ENCODE measurements at regions not wholly inside any gene's neighbourhood (a gene's known extent, or its start where the extent isn't known, plus 50 kb on each side); places are given as distances from the start of the nearest gene placed in this dataset.

DNA sequence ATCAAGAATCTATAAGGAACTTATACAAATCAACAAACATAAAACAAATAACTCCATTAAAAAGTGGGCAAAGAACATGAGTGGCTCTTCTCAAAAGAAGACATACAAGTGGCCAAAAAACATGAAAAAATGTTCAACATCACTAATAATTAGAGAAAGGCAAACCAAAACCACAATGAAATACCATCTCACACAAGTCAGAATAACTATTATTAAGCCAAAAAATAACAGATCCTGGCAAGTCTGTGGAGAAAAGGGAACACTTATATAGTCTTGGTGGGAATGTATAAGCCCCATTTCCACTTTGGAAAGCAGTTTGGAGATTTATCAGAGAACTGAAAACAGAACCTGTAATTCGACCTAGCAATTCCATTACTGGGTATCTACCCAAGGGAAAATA is 921.0 kb downstream of the KCNA4 start:
- H3K4me3 Mint-ChIP-seq = no peak overlapping the region
- H3K27ac Mint-ChIP-seq (ENCODE audit: unreplicated experiment) = no peak overlapping the region
- H3K9me3 Mint-ChIP-seq = peaks cover 5% of the 10 kb centered on the region
- DNase-seq (ENCODE audit: low read depth, low spot score) = no peak
- H3K4me1 Mint-ChIP-seq = no peaks in the 10 kb centered on the region
- H3K36me3 Mint-ChIP-seq (ENCODE audit: low read depth) = no peaks in the 10 kb centered on the region
- TF ChIP-seq, protein P1, sequence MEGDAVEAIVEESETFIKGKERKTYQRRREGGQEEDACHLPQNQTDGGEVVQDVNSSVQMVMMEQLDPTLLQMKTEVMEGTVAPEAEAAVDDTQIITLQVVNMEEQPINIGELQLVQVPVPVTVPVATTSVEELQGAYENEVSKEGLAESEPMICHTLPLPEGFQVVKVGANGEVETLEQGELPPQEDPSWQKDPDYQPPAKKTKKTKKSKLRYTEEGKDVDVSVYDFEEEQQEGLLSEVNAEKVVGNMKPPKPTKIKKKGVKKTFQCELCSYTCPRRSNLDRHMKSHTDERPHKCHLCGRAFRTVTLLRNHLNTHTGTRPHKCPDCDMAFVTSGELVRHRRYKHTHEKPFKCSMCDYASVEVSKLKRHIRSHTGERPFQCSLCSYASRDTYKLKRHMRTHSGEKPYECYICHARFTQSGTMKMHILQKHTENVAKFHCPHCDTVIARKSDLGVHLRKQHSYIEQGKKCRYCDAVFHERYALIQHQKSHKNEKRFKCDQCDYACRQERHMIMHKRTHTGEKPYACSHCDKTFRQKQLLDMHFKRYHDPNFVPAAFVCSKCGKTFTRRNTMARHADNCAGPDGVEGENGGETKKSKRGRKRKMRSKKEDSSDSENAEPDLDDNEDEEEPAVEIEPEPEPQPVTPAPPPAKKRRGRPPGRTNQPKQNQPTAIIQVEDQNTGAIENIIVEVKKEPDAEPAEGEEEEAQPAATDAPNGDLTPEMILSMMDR (conservative IDR thresholded peaks at IDR 0.05) = no peak
- H3K27me3 Mint-ChIP-seq (ENCODE audit: low read depth) = no peaks in the 10 kb centered on the region

DNA sequence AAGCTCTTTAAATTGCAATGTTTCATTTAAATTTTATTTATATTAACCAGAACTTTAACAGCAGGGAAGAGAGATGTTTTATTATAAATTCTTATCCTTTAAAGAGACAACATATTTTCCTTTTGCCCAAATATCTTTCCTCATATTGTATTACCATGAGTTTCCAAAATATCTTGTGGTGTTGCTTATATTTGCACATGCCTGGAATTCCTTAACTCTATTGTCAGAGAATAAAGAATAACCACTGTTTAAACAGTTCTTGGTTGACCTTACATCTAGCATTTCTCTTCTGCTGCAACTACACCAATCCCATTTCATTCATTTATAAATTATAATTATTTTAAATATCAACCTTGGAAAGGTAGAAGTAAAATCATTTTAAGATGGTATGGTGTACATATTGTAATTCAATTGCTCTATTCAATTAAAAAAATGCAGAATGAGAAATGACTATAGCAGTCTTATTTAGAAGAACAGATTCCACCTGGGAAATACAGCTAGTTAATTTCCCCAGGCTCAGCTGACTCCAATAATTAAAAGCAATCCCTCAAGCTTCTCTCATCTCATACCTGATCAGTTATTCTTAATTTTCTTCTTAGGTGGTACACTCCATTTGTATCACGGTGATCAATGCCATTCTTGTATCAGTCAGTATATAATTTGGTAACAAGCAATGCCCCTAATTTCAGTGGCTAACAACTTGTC is 923.3 kb downstream of the KCNA4 start:
- Mint-ChIP-seq H3K27ac (ENCODE audit: unreplicated experiment) (no peak overlapping the region), H3K36me3 (ENCODE audit: low read depth) (no peaks in the 10 kb centered on the region), H3K4me3 (no peak overlapping the region), H3K9me3 (peaks cover 5% of the 10 kb centered on the region), H3K27me3 (ENCODE audit: low read depth) (no peaks in the 10 kb centered on the region), H3K4me1 (no peaks in the 10 kb centered on the region)
- no peak for DNase-seq (ENCODE audit: low read depth, low spot score)
- TF ChIP-seq, protein P1 (conservative IDR thresholded peaks at IDR 0.05) = no peak

DNA sequence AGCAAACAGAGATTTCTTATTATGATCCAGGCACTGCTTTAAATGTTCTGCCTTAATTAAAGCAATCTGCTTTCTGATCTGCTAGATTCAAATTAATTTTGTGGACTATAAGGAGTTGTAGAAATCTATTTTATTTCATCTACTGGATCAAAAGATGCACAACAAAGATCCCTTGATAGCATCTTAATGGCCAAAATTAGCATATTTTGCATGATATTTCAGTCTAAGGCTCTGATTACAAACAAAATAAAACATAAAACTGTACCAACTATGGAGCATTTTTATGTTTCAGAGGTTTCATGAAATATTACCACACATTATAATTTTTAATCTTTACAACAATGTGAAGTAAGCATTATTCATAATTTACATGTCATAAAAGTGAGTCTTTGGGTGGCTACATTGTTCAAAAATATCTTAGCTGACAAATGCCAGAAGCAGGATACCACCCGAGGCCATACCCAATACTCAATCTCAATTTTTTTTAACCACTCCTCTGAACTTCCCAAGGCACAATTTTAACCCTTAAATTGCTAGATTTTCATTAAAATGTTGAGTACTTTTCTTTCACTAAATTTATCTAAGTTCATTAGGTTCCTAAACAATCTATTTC is 929.5 kb downstream of the KCNA4 start:
- H3K36me3 Mint-ChIP-seq (ENCODE audit: low read depth) = no peaks in the 10 kb centered on the region
- TF ChIP-seq, protein P1 (conservative IDR thresholded peaks at IDR 0.05) = no peak
- H3K4me3 Mint-ChIP-seq = no peak overlapping the region
- H3K27ac Mint-ChIP-seq (ENCODE audit: unreplicated experiment) = no peak overlapping the region
- H3K27me3 Mint-ChIP-seq (ENCODE audit: low read depth) = no peaks in the 10 kb centered on the region
- H3K4me1 Mint-ChIP-seq = no peaks in the 10 kb centered on the region
- no peaks in the 10 kb centered on the region for H3K9me3 Mint-ChIP-seq
- DNase-seq (ENCODE audit: low read depth, low spot score) = no peak

DNA sequence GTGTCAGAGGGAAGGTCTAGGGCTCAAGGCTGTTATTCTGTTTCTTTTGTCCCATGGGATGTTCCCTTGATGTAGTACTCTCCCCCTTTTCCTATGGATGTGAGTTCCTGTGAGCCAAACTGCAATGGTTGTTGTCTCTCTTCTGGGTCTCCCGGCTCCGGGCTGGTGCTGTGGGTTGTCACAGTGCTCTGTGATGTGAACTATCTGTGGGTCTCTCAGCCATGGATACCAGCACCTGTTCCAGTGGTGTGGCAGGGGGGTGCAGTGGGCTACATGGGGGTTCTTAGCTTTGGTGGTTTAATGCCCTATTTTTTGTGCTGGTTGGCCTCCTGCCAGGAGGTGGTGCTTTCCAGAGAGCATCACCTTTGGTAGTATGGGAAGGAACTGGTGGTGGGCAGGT is 941.1 kb downstream of the KCNA4 start:
- no peaks in the 10 kb centered on the region for H3K36me3 Mint-ChIP-seq (ENCODE audit: low read depth)
- no peaks in the 10 kb centered on the region for H3K9me3 Mint-ChIP-seq
- no peak overlapping the region for H3K27ac Mint-ChIP-seq (ENCODE audit: unreplicated experiment)
- DNase-seq (ENCODE audit: low read depth, low spot score) = no peak
- H3K4me1 Mint-ChIP-seq = no peaks in the 10 kb centered on the region
- TF ChIP-seq, protein P1 (conservative IDR thresholded peaks at IDR 0.05) = no peak
- no peak overlapping the region for H3K4me3 Mint-ChIP-seq
- no peaks in the 10 kb centered on the region for H3K27me3 Mint-ChIP-seq (ENCODE audit: low read depth)

DNA sequence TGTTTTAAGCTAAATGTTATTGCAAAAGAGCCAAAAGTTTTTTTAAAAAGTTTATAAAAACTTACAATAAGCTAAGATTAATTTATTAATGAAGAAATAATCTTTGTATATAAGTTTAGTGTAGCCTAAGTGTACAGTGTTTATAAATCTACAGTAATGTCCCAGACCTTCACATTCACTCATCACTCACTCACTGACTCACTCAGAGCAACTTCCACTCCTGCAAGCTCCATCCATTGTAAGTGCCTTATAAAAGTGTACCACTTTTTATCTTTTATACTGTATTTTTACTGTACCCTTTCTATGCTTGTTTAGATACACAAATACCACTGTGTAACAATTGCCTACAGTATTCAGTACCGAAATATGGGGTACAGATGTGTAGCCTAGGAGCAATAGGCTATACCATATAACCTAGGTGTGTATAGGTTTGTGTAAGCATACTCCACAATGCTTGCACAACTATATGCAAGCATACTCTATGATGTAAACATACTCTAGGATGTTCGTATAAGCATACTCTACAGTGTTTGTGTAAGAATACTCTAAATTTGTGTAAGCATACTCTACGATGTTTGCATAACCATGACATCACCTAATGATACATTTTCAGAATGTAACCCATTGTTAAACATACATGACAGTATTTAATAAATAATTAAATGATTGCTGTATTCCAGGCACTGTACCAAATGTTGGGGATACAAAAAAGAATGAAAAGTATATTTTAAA is 953.0 kb downstream of the KCNA4 start:
- H3K4me3 Mint-ChIP-seq = no peak overlapping the region
- H3K9me3 Mint-ChIP-seq = no peaks in the 10 kb centered on the region
- H3K27ac Mint-ChIP-seq (ENCODE audit: unreplicated experiment) = no peak overlapping the region
- no peaks in the 10 kb centered on the region for H3K36me3 Mint-ChIP-seq (ENCODE audit: low read depth)
- no peak for DNase-seq (ENCODE audit: low read depth, low spot score)
- TF ChIP-seq, protein P1 (conservative IDR thresholded peaks at IDR 0.05) = no peak
- no peaks in the 10 kb centered on the region for H3K4me1 Mint-ChIP-seq
- H3K27me3 Mint-ChIP-seq (ENCODE audit: low read depth) = no peaks in the 10 kb centered on the region
